ENCODE measurements at regions not wholly inside any gene's neighbourhood (a gene's known extent, or its start where the extent isn't known, plus 50 kb on each side); places are given as distances from the start of the nearest gene placed in this dataset.
"Not testable (repeated sequence)": the region's sequence is repeated elsewhere in the genome, so short reads cannot be mapped to it uniquely, and the experiment has no call there.

GRCh38 chr9:80516679-80517078 lies 944.9 kb downstream of the TLE4 start:
- no peak for DNase-seq (ENCODE audit: low read depth in 3 of 3, low spot score in 2 of 3)

- DNase-seq (ENCODE audit: low read depth in 3 of 3, low spot score in 2 of 3) = no peak
These were observed 937.6 kb downstream of the TLE4 start for GRCh38 chr9:80509358-80509757.

- DNase-seq (ENCODE audit: low read depth in 3 of 3, low spot score in 2 of 3) = no peak
These were observed 935.8 kb downstream of the TLE4 start for GRCh38 chr9:80507611-80508010.

- no peak for DNase-seq (ENCODE audit: low read depth in 3 of 3, low spot score in 2 of 3)
These were observed 933.0 kb downstream of the TLE4 start for GRCh38 chr9:80504601-80505230.

GRCh38 chr9:80503671-80504281 lies 932.0 kb downstream of the TLE4 start:
- DNase-seq (ENCODE audit: low read depth in 3 of 3, low spot score in 2 of 3) = peak; percentile 20 to 33 (median 32)

- DNase-seq (ENCODE audit: low read depth in 3 of 3, low spot score in 2 of 3) = no peak
These were observed 930.5 kb downstream of the TLE4 start for GRCh38 chr9:80502306-80502705.

GRCh38 chr9:80501635-80502034 lies 929.9 kb downstream of the TLE4 start:
- DNase-seq (ENCODE audit: low read depth in 3 of 3, low spot score in 2 of 3) = no peak

GRCh38 chr9:80500300-80500699 lies 928.5 kb downstream of the TLE4 start:
- DNase-seq (ENCODE audit: low read depth in 3 of 3, low spot score in 2 of 3) = no peak

GRCh38 chr9:80498001-80498555 lies 926.3 kb downstream of the TLE4 start:
- DNase-seq (ENCODE audit: low read depth in 3 of 3, low spot score in 2 of 3) = no peak

- DNase-seq (ENCODE audit: low read depth in 3 of 3, low spot score in 2 of 3) = no peak
These were observed 925.3 kb downstream of the TLE4 start for GRCh38 chr9:80496901-80497556.

GRCh38 chr9:80493258-80493657 lies 921.5 kb downstream of the TLE4 start:
- no peak for DNase-seq (ENCODE audit: low read depth in 3 of 3, low spot score in 2 of 3)

- no peak for DNase-seq (ENCODE audit: low read depth in 3 of 3, low spot score in 2 of 3)
These were observed 920.5 kb downstream of the TLE4 start for GRCh38 chr9:80492221-80492620.

GRCh38 chr9:80491086-80491696 lies 919.4 kb downstream of the TLE4 start:
- DNase-seq (ENCODE audit: low read depth in 3 of 3, low spot score in 2 of 3) = no peak

- DNase-seq (ENCODE audit: low read depth in 3 of 3, low spot score in 2 of 3) = no peak
These were observed 917.6 kb downstream of the TLE4 start for GRCh38 chr9:80489329-80489728.

- no peak for DNase-seq (ENCODE audit: low read depth in 3 of 3, low spot score in 2 of 3)
These were observed 913.9 kb downstream of the TLE4 start for GRCh38 chr9:80485420-80486250.

GRCh38 chr9:80482251-80482650 lies 910.5 kb downstream of the TLE4 start:
- not testable (repeated sequence) for DNase-seq (ENCODE audit: low read depth in 3 of 3, low spot score in 2 of 3)

GRCh38 chr9:80467632-80468031 lies 895.9 kb downstream of the TLE4 start:
- DNase-seq (ENCODE audit: low read depth in 3 of 3, low spot score in 2 of 3) = no peak

- DNase-seq (ENCODE audit: low read depth in 3 of 3, low spot score in 2 of 3) = no peak
These were observed 893.8 kb downstream of the TLE4 start for GRCh38 chr9:80465556-80465955.

- DNase-seq (ENCODE audit: low read depth in 3 of 3, low spot score in 2 of 3) = no peak
These were observed 877.7 kb downstream of the TLE4 start for GRCh38 chr9:80449513-80449912.

- DNase-seq (ENCODE audit: low read depth in 3 of 3, low spot score in 2 of 3) = no peak
These were observed 877.2 kb downstream of the TLE4 start for GRCh38 chr9:80448996-80449395.

- DNase-seq (ENCODE audit: low read depth in 3 of 3, low spot score in 2 of 3) = no peak
These were observed 876.1 kb downstream of the TLE4 start for GRCh38 chr9:80447876-80448275.
